ENCODE measurements at regions not wholly inside any gene's neighbourhood (a gene's known extent, or its start where the extent isn't known, plus 50 kb on each side); places are given as distances from the start of the nearest gene placed in this dataset.

DNA sequence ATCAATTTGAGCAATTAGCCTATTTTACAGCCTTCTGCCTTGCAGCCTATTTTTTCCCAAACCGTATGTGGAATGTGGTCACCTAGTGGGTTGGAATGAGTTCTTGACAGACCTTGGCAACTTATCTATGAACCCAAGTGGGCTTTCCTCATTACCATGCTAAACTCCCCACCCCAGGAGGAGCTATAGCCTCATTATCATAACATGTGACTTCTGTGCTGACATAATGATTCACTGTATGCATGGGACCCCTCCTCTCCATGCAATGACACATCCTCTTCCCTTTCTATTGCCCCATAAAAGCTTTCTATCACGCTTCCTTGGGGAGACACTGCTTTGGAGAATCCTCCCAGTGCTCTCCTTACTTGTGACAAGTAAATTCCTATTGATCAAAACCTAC, 83.5 kb upstream of the FHIT start:
- ATAC-seq: no peak
- Histone ChIP-seq H2AFZ (ENCODE audit: control insufficient read depth, low read depth, low read length) (no peak overlapping the region), H3K36me3 (ENCODE audit: control insufficient read depth in 2 of 2, insufficient read depth in 2 of 2, low read length in 1 of 2) (no peaks in the 10 kb centered on the region), H3K9me3 (replicated peaks; ENCODE audit: control insufficient read depth, insufficient read depth, low read length) (no peaks in the 10 kb centered on the region; the same call in 2 of the 3 replicates), H3K4me3 (no peak overlapping the region), H3K27ac (ENCODE audit: control insufficient read depth, insufficient read depth) (no peak overlapping the region), H3K4me1 (ENCODE audit: control insufficient read depth, insufficient read depth, low read length) (no peaks in the 10 kb centered on the region), H3K27me3 (replicated peaks in 1 of 2; ENCODE audit: control insufficient read depth in 2 of 2, insufficient read depth in 2 of 2, low read length in 1 of 2) (no peaks in the 10 kb centered on the region), H4K20me1 (ENCODE audit: control insufficient read depth, insufficient read depth) (no peaks in the 10 kb centered on the region), H3K79me2 (ENCODE audit: control insufficient read depth, insufficient read depth, low read length) (no peaks in the 10 kb centered on the region), H3K4me2 (ENCODE audit: control insufficient read depth, insufficient read depth) (no peak overlapping the region), H3K9ac (ENCODE audit: control insufficient read depth, insufficient read depth, low read length) (no peak overlapping the region)
- WGBS (ENCODE audit: insufficient coverage, insufficient replicate concordance, low lambda C conversion rate, missing lambda C conversion rate): 8% methylated on average over 2 of the region's 2 CpGs
- no peak for DNase-seq (ENCODE audit: low read depth, low spot score)
- in situ Hi-C loops (cut with MboI): no loop called here
- BruUV-seq (replicated peaks): no TSS peak
- CTCF ChIA-PET: no interaction called here
- TF ChIP-seq CBX3 (IDR thresholded peaks at IDR 0.05; ENCODE audit: borderline replicate concordance, low read depth) (no peak), HDGF (IDR thresholded peaks at IDR 0.05) (no peak), CBFB (IDR thresholded peaks at IDR 0.05; ENCODE audit: low read depth) (no peak), NFXL1 (IDR thresholded peaks at IDR 0.05; ENCODE audit: borderline replicate concordance) (no peak), YBX1 (IDR thresholded peaks at IDR 0.05) (no peak), HSF1 (IDR thresholded peaks at IDR 0.05; ENCODE audit: low read depth, low read length) (no peak), ZNF207 (IDR thresholded peaks at IDR 0.05; ENCODE audit: borderline replicate concordance) (no peak), NR2F1 (conservative IDR thresholded peaks at IDR 0.05) (no peak), TAF1 (IDR thresholded peaks at IDR 0.05; ENCODE audit: borderline replicate concordance, low read depth, low read length) (no peak), SP1 (IDR thresholded peaks at IDR 0.05; ENCODE audit: low read depth, low read length) (no peak), NR2C2 (IDR thresholded peaks at IDR 0.05; ENCODE audit: borderline replicate concordance, control insufficient read depth, insufficient read length, low read depth) (no peak), NRF1 (conservative IDR thresholded peaks at IDR 0.05; ENCODE audit: low read depth, low read length) (no peak), SMARCA5 (IDR thresholded peaks at IDR 0.05) (no peak)
- TF ChIP-seq, protein P1, sequence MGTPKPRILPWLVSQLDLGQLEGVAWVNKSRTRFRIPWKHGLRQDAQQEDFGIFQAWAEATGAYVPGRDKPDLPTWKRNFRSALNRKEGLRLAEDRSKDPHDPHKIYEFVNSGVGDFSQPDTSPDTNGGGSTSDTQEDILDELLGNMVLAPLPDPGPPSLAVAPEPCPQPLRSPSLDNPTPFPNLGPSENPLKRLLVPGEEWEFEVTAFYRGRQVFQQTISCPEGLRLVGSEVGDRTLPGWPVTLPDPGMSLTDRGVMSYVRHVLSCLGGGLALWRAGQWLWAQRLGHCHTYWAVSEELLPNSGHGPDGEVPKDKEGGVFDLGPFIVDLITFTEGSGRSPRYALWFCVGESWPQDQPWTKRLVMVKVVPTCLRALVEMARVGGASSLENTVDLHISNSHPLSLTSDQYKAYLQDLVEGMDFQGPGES (IDR thresholded peaks at IDR 0.05): no peak
- TF ChIP-seq, protein P2, sequence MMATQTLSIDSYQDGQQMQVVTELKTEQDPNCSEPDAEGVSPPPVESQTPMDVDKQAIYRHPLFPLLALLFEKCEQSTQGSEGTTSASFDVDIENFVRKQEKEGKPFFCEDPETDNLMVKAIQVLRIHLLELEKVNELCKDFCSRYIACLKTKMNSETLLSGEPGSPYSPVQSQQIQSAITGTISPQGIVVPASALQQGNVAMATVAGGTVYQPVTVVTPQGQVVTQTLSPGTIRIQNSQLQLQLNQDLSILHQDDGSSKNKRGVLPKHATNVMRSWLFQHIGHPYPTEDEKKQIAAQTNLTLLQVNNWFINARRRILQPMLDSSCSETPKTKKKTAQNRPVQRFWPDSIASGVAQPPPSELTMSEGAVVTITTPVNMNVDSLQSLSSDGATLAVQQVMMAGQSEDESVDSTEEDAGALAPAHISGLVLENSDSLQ (IDR thresholded peaks at IDR 0.05): no peak
- RAD21 ChIA-PET (ENCODE audit: unreplicated experiment): no interaction called here
- POLR2A ChIA-PET: interaction anchor here (0.5 kb wide), 1 partner anchor 226 kb away, joined by 3 read pairs; no protein-coding TSS in a partner anchor
- FAIRE-seq: no peak
- intact Hi-C loops (cut with micrococcal nuclease; ENCODE audit: unreplicated experiment): no loop called here
- SMC1A ChIA-PET (ENCODE audit: uncharacterized antibody, unreplicated experiment): interaction anchor here (1.5 kb wide), 1 partner anchor 10 kb away, joined by 3 read pairs; no protein-coding TSS in a partner anchor
